OCI-LY1 (cell line): ENCODE measurements at regions not wholly inside any gene's neighbourhood (a gene's known extent, or its start where the extent isn't known, plus 50 kb on each side); places are given as distances from the start of the nearest gene placed in this dataset.

Source experiments
- H2AFZ ChIP-seq: fragments of 200-600 bp; sonication (generic), shearing (Covaris generic); 2 replicates; pipeline ENCODE4 v1.6.0; 2014; ENCODE audit warnings: antibody characterized with exemption, mild to moderate bottlenecking, low read length
- H3F3A ChIP-seq: fragments of 200-600 bp; sonication (generic), shearing (Covaris generic); 2 replicates; pipeline ENCODE4 v1.6.0; 2014; ENCODE audit warnings: mild to moderate bottlenecking, antibody characterized with exemption, low read length, moderate library complexity; ENCODE audit not compliant: insufficient read depth
- H3K27ac ChIP-seq: fragments of 200-600 bp; sonication (generic); 2 replicates; pipeline ENCODE4 v1.5.1; 2014; ENCODE audit warnings: low read length, mixed run types, mild to moderate bottlenecking, low read depth; ENCODE audit not compliant: poor library complexity, severe bottlenecking
- H3K27me3 ChIP-seq: fragments of 200-600 bp; sonication (generic); 2 replicates; pipeline ENCODE4 v1.6.0; 2014; ENCODE audit warnings: antibody characterized with exemption, mild to moderate bottlenecking, low read length, moderate library complexity; ENCODE audit not compliant: insufficient read depth
- H3K36me3 ChIP-seq: fragments of 200-600 bp; sonication (generic); 2 replicates; pipeline ENCODE4 v1.6.1; 2014; ENCODE audit warnings: mild to moderate bottlenecking, antibody characterized with exemption, low read length, moderate library complexity, mixed read lengths; ENCODE audit not compliant: insufficient read depth
- H3K4me1 ChIP-seq: fragments of 200-600 bp; sonication (generic); 2 replicates; pipeline ENCODE4 v1.5.1; 2014; ENCODE audit warnings: mild to moderate bottlenecking, low read length, moderate library complexity; ENCODE audit not compliant: insufficient read depth, severe bottlenecking
- H3K4me2 ChIP-seq: fragments of 200-600 bp; sonication (generic), shearing (Covaris generic); 2 replicates; pipeline ENCODE4 v1.6.1; 2014; ENCODE audit warnings: low read length
- H3K4me3 ChIP-seq: fragments of 200-600 bp; sonication (generic); 2 replicates; pipeline ENCODE4 v1.5.1; 2014; ENCODE audit warnings: low read length, low read depth, mild to moderate bottlenecking, mixed read lengths; ENCODE audit not compliant: poor library complexity, severe bottlenecking
- H3K79me2 ChIP-seq: fragments of 200-600 bp; shearing (Covaris generic); 2 replicates; pipeline ENCODE4 v1.6.1; 2016; ENCODE audit warnings: mixed run types, low read length, mixed read lengths; ENCODE audit not compliant: insufficient read depth
- H3K9ac ChIP-seq: fragments of 200-600 bp; sonication (generic), shearing (Covaris generic); 2 replicates; pipeline ENCODE4 v1.6.1; 2014; ENCODE audit warnings: mild to moderate bottlenecking, low read length, mixed read lengths
- H3K9me2 ChIP-seq: fragments of 200-600 bp; sonication (generic), shearing (Covaris generic); 2 replicates; pipeline ENCODE4 v1.6.1; 2014; ENCODE audit warnings: low read depth, mild to moderate bottlenecking, low read length, mixed read lengths
- H3K9me3 ChIP-seq: fragments of 200-600 bp; shearing (Covaris generic); 2 replicates; pipeline ENCODE4 v1.6.1; 2014; ENCODE audit warnings: low read length, mixed read lengths
- H4K20me1 ChIP-seq: fragments of 200-600 bp; sonication (generic), shearing (Covaris generic); 2 replicates; pipeline ENCODE4 v1.6.0; 2016; ENCODE audit warnings: mild to moderate bottlenecking, low read length; ENCODE audit not compliant: insufficient read depth
- CTCF ChIP-seq: fragments of 200-600 bp; sonication (generic), shearing (Covaris generic); IDR thresholded peaks from 2 replicates; pipeline ENCODE4 v1.5.1; 2017; ENCODE audit warnings: mild to moderate bottlenecking, antibody characterized with exemption, low read length, moderate library complexity, mixed read lengths
- EZH2 ChIP-seq: fragments of 200-600 bp; sonication (generic), shearing (Covaris generic); IDR thresholded peaks from 2 replicates; pipeline ENCODE4 v1.8.0; 2017; ENCODE audit warnings: borderline replicate concordance, mixed run types, mild to moderate bottlenecking, antibody characterized with exemption, low read length, moderate library complexity, mixed read lengths

- Histone ChIP-seq H3K36me3 (no peaks in the 10 kb centered on the region), H4K20me1 (no peaks in the 10 kb centered on the region), H3K79me2 (no peaks in the 10 kb centered on the region), H3K4me3 (no peak overlapping the region), H3K9ac (no peak overlapping the region), H3K4me2 (no peak overlapping the region), H3K9me3 (no peaks in the 10 kb centered on the region), H2AFZ (no peak overlapping the region), H3K27me3 (no peaks in the 10 kb centered on the region), H3K4me1 (no peaks in the 10 kb centered on the region), H3F3A (no peaks in the 10 kb centered on the region), H3K27ac (no peak overlapping the region), H3K9me2 (no peaks in the 10 kb centered on the region)
- no peak for TF ChIP-seq EZH2
- no peak for TF ChIP-seq CTCF
Measured at GRCh38 chr2:147578529-147578928, 266.3 kb upstream of the ACVR2A start.

DNA sequence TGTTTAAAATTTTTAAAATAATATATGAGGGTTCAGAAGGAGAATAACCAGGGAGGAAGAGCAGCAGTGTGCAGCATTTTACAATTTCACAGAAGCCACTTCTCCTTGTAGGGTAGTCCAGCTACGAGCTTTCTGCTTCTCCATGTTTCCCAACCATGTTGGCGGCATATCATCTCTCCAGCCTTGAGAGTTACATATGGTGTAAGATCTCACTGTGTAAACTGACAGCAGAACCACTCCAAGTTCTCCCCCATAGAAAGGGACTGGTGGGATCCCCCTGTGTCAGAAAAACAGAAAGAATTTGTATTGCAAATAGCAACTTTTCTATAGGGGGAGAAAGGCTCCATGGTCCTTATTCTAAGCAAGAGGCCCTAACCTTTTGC is 266.8 kb upstream of the ACVR2A start:
- no peak overlapping the region for H3K27ac ChIP-seq
- H3K9me2 ChIP-seq: no peaks in the 10 kb centered on the region
- no peaks in the 10 kb centered on the region for H3K4me1 ChIP-seq
- no peaks in the 10 kb centered on the region for H3K36me3 ChIP-seq
- H2AFZ ChIP-seq: no peak overlapping the region
- H3K4me3 ChIP-seq: no peak overlapping the region
- H3K79me2 ChIP-seq: no peaks in the 10 kb centered on the region
- H3K27me3 ChIP-seq: no peaks in the 10 kb centered on the region
- TF ChIP-seq EZH2 (no peak), CTCF (no peak)
- no peak overlapping the region for H3K9ac ChIP-seq
- no peaks in the 10 kb centered on the region for H3K9me3 ChIP-seq
- no peaks in the 10 kb centered on the region for H4K20me1 ChIP-seq
- no peak overlapping the region for H3K4me2 ChIP-seq
- H3F3A ChIP-seq: no peaks in the 10 kb centered on the region

GRCh38 chr2:147577323-147577997 is 267.4 kb upstream of the ACVR2A start:
- Histone ChIP-seq H3K4me3 (no peak overlapping the region), H3F3A (no peaks in the 10 kb centered on the region), H3K79me2 (no peaks in the 10 kb centered on the region), H3K9ac (no peak overlapping the region), H3K9me2 (no peaks in the 10 kb centered on the region), H2AFZ (no peak overlapping the region), H4K20me1 (no peaks in the 10 kb centered on the region), H3K4me2 (no peak overlapping the region), H3K9me3 (no peaks in the 10 kb centered on the region), H3K4me1 (no peaks in the 10 kb centered on the region), H3K27me3 (no peaks in the 10 kb centered on the region), H3K27ac (no peak overlapping the region), H3K36me3 (no peaks in the 10 kb centered on the region)
- no peak for TF ChIP-seq CTCF
